GM15510 (cell line): ENCODE measurements at regions not wholly inside any gene's neighbourhood (a gene's known extent, or its start where the extent isn't known, plus 50 kb on each side); places are given as distances from the start of the nearest gene placed in this dataset.

Experiments
- POLR2A ChIP-seq: IDR thresholded peaks from 3 replicates; pipeline ENCODE4 v1.6.1; 2011; ENCODE audit warnings: borderline replicate concordance; ENCODE audit not compliant: insufficient read length; ENCODE audit errors: extremely low read depth

- no peak for TF ChIP-seq POLR2A
Observed at GRCh38 chr17:71292006-71292405, 828.8 kb upstream of the SOX9 start.

GRCh38 chr17:71296005-71296404, 824.8 kb upstream of the SOX9 start:
- no peak for TF ChIP-seq POLR2A

GRCh38 chr17:71301063-71301462, 819.8 kb upstream of the SOX9 start:
- no peak for TF ChIP-seq POLR2A

- TF ChIP-seq POLR2A, result no peak
Observed at GRCh38 chr17:71302721-71303549, 817.9 kb upstream of the SOX9 start.

GRCh38 chr17:71304498-71305158, 816.2 kb upstream of the SOX9 start:
- no peak for TF ChIP-seq POLR2A

GRCh38 chr17:71313866-71314265, 807.0 kb upstream of the SOX9 start:
- TF ChIP-seq POLR2A, result no peak

- no peak for TF ChIP-seq POLR2A
Observed at GRCh38 chr17:71315568-71315967, 805.3 kb upstream of the SOX9 start.

- no peak for TF ChIP-seq POLR2A
Observed at GRCh38 chr17:71316176-71316897, 804.5 kb upstream of the SOX9 start.

GRCh38 chr17:71320009-71320796, 800.6 kb upstream of the SOX9 start:
- no peak for TF ChIP-seq POLR2A

GRCh38 chr17:71325117-71325516, 795.7 kb upstream of the SOX9 start:
- no peak for TF ChIP-seq POLR2A

- no peak for TF ChIP-seq POLR2A
Observed at GRCh38 chr17:71325886-71326285, 794.9 kb upstream of the SOX9 start.

GRCh38 chr17:71327376-71328059, 793.3 kb upstream of the SOX9 start:
- TF ChIP-seq POLR2A, result no peak

GRCh38 chr17:71329310-71330098, 791.3 kb upstream of the SOX9 start:
- TF ChIP-seq POLR2A, result no peak

- TF ChIP-seq POLR2A, result no peak
Observed at GRCh38 chr17:71330099-71330375, 790.8 kb upstream of the SOX9 start.
